ENCODE measurements at regions not wholly inside any gene's neighbourhood (a gene's known extent, or its start where the extent isn't known, plus 50 kb on each side); places are given as distances from the start of the nearest gene placed in this dataset.

GRCh38 chr11:95495706-95496105, 264.7 kb upstream of the SESN3 start:
- TF ChIP-seq CTCF (IDR thresholded peaks at IDR 0.05; ENCODE audit: borderline replicate concordance, extremely low read depth, insufficient read depth), result no peak
- intact Hi-C loops (cut with DNase I), result no loop called here
- no peaks in the 10 kb centered on the region for H3K36me3 ChIP-seq (ENCODE audit: control insufficient read depth in 2 of 3, insufficient read depth in 3 of 3, low read length in 3 of 3)
- H3K4me3 ChIP-seq (ENCODE audit: low read length in 3 of 3), result no peak overlapping the region
- DNase-seq (no peak), FAIRE-seq (no peak)
- H3K9me3 ChIP-seq (ENCODE audit: control insufficient read depth in 2 of 3, insufficient read depth in 1 of 3, low read length in 3 of 3), result peaks cover 0 to 2% (median 1%) of the 10 kb centered on the region in 3 donors
- H3K9ac ChIP-seq (ENCODE audit: low read length in 3 of 3), result no peak overlapping the region
- H3K27ac ChIP-seq (ENCODE audit: low read depth in 2 of 2, low read length in 2 of 2), result no peak overlapping the region
- H3K27me3 ChIP-seq (ENCODE audit: control insufficient read depth, insufficient read depth, low read length), result no peaks in the 10 kb centered on the region
- H3K4me1 ChIP-seq (ENCODE audit: control insufficient read depth in 2 of 3, insufficient read depth in 2 of 3, low read depth in 1 of 3, low read length in 3 of 3), result no peaks in the 10 kb centered on the region

GRCh38 chr11:95494856-95495255, 263.9 kb upstream of the SESN3 start:
- Histone ChIP-seq H3K9ac (ENCODE audit: low read length in 3 of 3) (no peak overlapping the region), H3K27me3 (ENCODE audit: control insufficient read depth, insufficient read depth, low read length) (no peaks in the 10 kb centered on the region), H3K4me1 (ENCODE audit: control insufficient read depth in 2 of 3, insufficient read depth in 2 of 3, low read depth in 1 of 3, low read length in 3 of 3) (no peaks in the 10 kb centered on the region), H3K36me3 (ENCODE audit: control insufficient read depth in 2 of 3, insufficient read depth in 3 of 3, low read length in 3 of 3) (no peaks in the 10 kb centered on the region), H3K9me3 (ENCODE audit: control insufficient read depth in 2 of 3, insufficient read depth in 1 of 3, low read length in 3 of 3) (peaks cover 0 to 7% (median 2%) of the 10 kb centered on the region in 3 donors), H3K4me3 (ENCODE audit: low read length in 3 of 3) (no peak overlapping the region), H3K27ac (ENCODE audit: low read depth in 2 of 2, low read length in 2 of 2) (no peak overlapping the region)
- intact Hi-C loops (cut with DNase I), result no loop called here
- TF ChIP-seq CTCF (IDR thresholded peaks at IDR 0.05; ENCODE audit: borderline replicate concordance, extremely low read depth, insufficient read depth), result no peak
- DNase-seq (no peak), FAIRE-seq (no peak)

GRCh38 chr11:95494167-95494566, 263.2 kb upstream of the SESN3 start:
- Histone ChIP-seq H3K4me1 (ENCODE audit: control insufficient read depth in 2 of 3, insufficient read depth in 2 of 3, low read depth in 1 of 3, low read length in 3 of 3) (no peaks in the 10 kb centered on the region), H3K27ac (ENCODE audit: low read depth in 2 of 2, low read length in 2 of 2) (no peak overlapping the region), H3K9ac (ENCODE audit: low read length in 3 of 3) (no peak overlapping the region), H3K36me3 (ENCODE audit: control insufficient read depth in 2 of 3, insufficient read depth in 3 of 3, low read length in 3 of 3) (no peaks in the 10 kb centered on the region), H3K27me3 (ENCODE audit: control insufficient read depth, insufficient read depth, low read length) (no peaks in the 10 kb centered on the region), H3K4me3 (ENCODE audit: low read length in 3 of 3) (no peak overlapping the region), H3K9me3 (ENCODE audit: control insufficient read depth in 2 of 3, insufficient read depth in 1 of 3, low read length in 3 of 3) (peaks cover 0 to 7% (median 2%) of the 10 kb centered on the region in 3 donors)
- FAIRE-seq, result no peak
- no peak for TF ChIP-seq CTCF (IDR thresholded peaks at IDR 0.05; ENCODE audit: borderline replicate concordance, extremely low read depth, insufficient read depth)
- no peak for DNase-seq
- intact Hi-C loops (cut with DNase I), result no loop called here

- H3K27me3 ChIP-seq (ENCODE audit: control insufficient read depth, insufficient read depth, low read length), result no peaks in the 10 kb centered on the region
- H3K9ac ChIP-seq (ENCODE audit: low read length in 3 of 3), result no peak overlapping the region
- no peak for FAIRE-seq
Measured at GRCh38 chr11:95490625-95491024, 259.6 kb upstream of the SESN3 start.

More at GRCh38 chr11:95490625-95491024, 259.6 kb upstream of the SESN3 start:
- TF ChIP-seq CTCF (IDR thresholded peaks at IDR 0.05; ENCODE audit: borderline replicate concordance, extremely low read depth, insufficient read depth), result no peak
- H3K27ac ChIP-seq (ENCODE audit: low read depth in 2 of 2, low read length in 2 of 2), result no peak overlapping the region
- DNase-seq, result no peak
- H3K4me1 ChIP-seq (ENCODE audit: control insufficient read depth in 2 of 3, insufficient read depth in 2 of 3, low read depth in 1 of 3, low read length in 3 of 3), result no peaks in the 10 kb centered on the region
- no peak overlapping the region for H3K4me3 ChIP-seq (ENCODE audit: low read length in 3 of 3)
- H3K36me3 ChIP-seq (ENCODE audit: control insufficient read depth in 2 of 3, insufficient read depth in 3 of 3, low read length in 3 of 3), result no peaks in the 10 kb centered on the region
- intact Hi-C loops (cut with DNase I), result no loop called here
- H3K9me3 ChIP-seq (ENCODE audit: control insufficient read depth in 2 of 3, insufficient read depth in 1 of 3, low read length in 3 of 3), result peaks cover 0 to 7% (median 2%) of the 10 kb centered on the region in 3 donors
